Mesenchymal stem cell (in vitro differentiated cells and primary cell): ENCODE measurements at regions not wholly inside any gene's neighbourhood (a gene's known extent, or its start where the extent isn't known, plus 50 kb on each side); places are given as distances from the start of the nearest gene placed in this dataset.
"Not testable (repeated sequence)": the region's sequence is repeated elsewhere in the genome, so short reads cannot be mapped to it uniquely, and the experiment has no call there.

Experiments
- DNase-seq: peaks from one replicate; pipeline ENCODE4 v3.0.0-alpha.2; 2013
- H2AFZ ChIP-seq: one replicate; pipeline ENCODE4 v1.6.1; 2013; ENCODE audit warnings: low read depth, mild to moderate bottlenecking, control low read depth, inconsistent platforms, low read length, moderate library complexity
- H2AK5ac ChIP-seq: 2 replicates; pipeline ENCODE4 v1.6.1; 2013; ENCODE audit warnings: low read length, moderate library complexity, mild to moderate bottlenecking, inconsistent platforms; ENCODE audit not compliant: severe bottlenecking
- H2BK120ac ChIP-seq: one replicate; pipeline ENCODE4 v1.6.1; 2013; ENCODE audit warnings: low read depth, mild to moderate bottlenecking, inconsistent platforms, low read length, moderate library complexity
- H2BK12ac ChIP-seq, 2 experiments: one replicate each; pipeline ENCODE4 v1.6.1; 2013; ENCODE audit warnings: inconsistent platforms in 2 of 2, low read length in 2 of 2, mild to moderate bottlenecking in 2 of 2, moderate library complexity in 2 of 2, control low read depth in 1 of 2
- H2BK15ac ChIP-seq: one replicate; pipeline ENCODE4 v1.6.1; 2013; ENCODE audit warnings: mild to moderate bottlenecking, low read depth, inconsistent platforms; ENCODE audit not compliant: poor library complexity, severe bottlenecking
- H2BK5ac ChIP-seq: 2 replicates; pipeline ENCODE4 v1.6.1; 2013; ENCODE audit warnings: low read depth, mild to moderate bottlenecking, low read length, control low read depth, inconsistent platforms; ENCODE audit not compliant: poor library complexity, severe bottlenecking
- H3K14ac ChIP-seq, 2 experiments: one replicate each; pipeline ENCODE4 v1.6.1; 2013; ENCODE audit warnings: inconsistent platforms in 2 of 2, low read length in 2 of 2, control low read depth in 1 of 2, mild to moderate bottlenecking in 1 of 2, moderate library complexity in 1 of 2
- H3K18ac ChIP-seq, 2 experiments: one replicate each; pipeline ENCODE4 v1.6.1; 2013; ENCODE audit warnings: inconsistent platforms in 2 of 2, low read length in 2 of 2, control low read depth in 1 of 2, low read depth in 1 of 2, mild to moderate bottlenecking in 1 of 2
- H3K23ac ChIP-seq, 2 experiments: one replicate each; pipeline ENCODE4 v1.6.1; 2013; ENCODE audit warnings: inconsistent platforms in 2 of 2, low read length in 2 of 2, mild to moderate bottlenecking in 2 of 2, moderate library complexity in 2 of 2, control low read depth in 1 of 2
- H3K27ac ChIP-seq: 2 replicates; pipeline ENCODE4 v1.5.1; 2013; ENCODE audit warnings: mild to moderate bottlenecking, moderate library complexity, low read length, control low read depth, inconsistent platforms; ENCODE audit not compliant: poor library complexity, severe bottlenecking
- H3K27me3 ChIP-seq, 2 experiments: 2 replicates each; pipeline versions ENCODE4 v1.6.1 to v1.7.0; 2013; ENCODE audit warnings: low read length in 2 of 2, mild to moderate bottlenecking in 2 of 2, moderate library complexity in 2 of 2, control low read depth in 1 of 2, inconsistent platforms in 1 of 2; ENCODE audit not compliant: control insufficient read depth in 1 of 2, insufficient read depth in 1 of 2
- H3K36me3 ChIP-seq, 2 experiments: 2 replicates each; pipeline versions ENCODE4 v1.6.1 to v1.7.0; 2013; ENCODE audit warnings: low read length in 2 of 2, control low read depth in 1 of 2, inconsistent platforms in 1 of 2, low read depth in 1 of 2, mild to moderate bottlenecking in 1 of 2; ENCODE audit not compliant: insufficient read depth in 2 of 2, control insufficient read depth in 1 of 2
- H3K4ac ChIP-seq, 2 experiments: one replicate each; pipeline ENCODE4 v1.6.1; 2013; ENCODE audit warnings: inconsistent platforms in 2 of 2, low read length in 2 of 2, mild to moderate bottlenecking in 2 of 2, moderate library complexity in 2 of 2, control low read depth in 1 of 2, low read depth in 1 of 2
- H3K4me1 ChIP-seq: 2 replicates; pipeline ENCODE4 v1.6.1; 2013; ENCODE audit warnings: low read depth, low read length, control low read depth; ENCODE audit not compliant: control insufficient read depth, insufficient read depth
- H3K4me2 ChIP-seq: 2 replicates; pipeline ENCODE4 v1.6.1; 2013; ENCODE audit warnings: low read length, mild to moderate bottlenecking, inconsistent platforms; ENCODE audit not compliant: poor library complexity, severe bottlenecking
- H3K4me3 ChIP-seq, 2 experiments: 2 replicates each; pipeline versions ENCODE4 v1.5.1 to v1.7.0; 2013; ENCODE audit warnings: low read length in 2 of 2, mild to moderate bottlenecking in 2 of 2, control low read depth in 1 of 2, low read depth in 1 of 2; ENCODE audit not compliant: insufficient read depth in 1 of 2
- H3K79me1 ChIP-seq: replicated peaks from 2 replicates; pipeline ENCODE4 v1.6.1; 2013; ENCODE audit warnings: mild to moderate bottlenecking, control low read depth, low read length, inconsistent platforms; ENCODE audit not compliant: poor library complexity, severe bottlenecking
- H3K9ac ChIP-seq: 2 replicates; pipeline ENCODE4 v1.7.0; 2013; ENCODE audit warnings: mild to moderate bottlenecking, low read length, moderate library complexity
- H3K9me3 ChIP-seq: 2 replicates; pipeline ENCODE4 v1.7.0; 2013; ENCODE audit warnings: mild to moderate bottlenecking, low read length; ENCODE audit not compliant: control insufficient read depth
- H4K8ac ChIP-seq: one replicate; pipeline ENCODE4 v1.6.1; 2013; ENCODE audit warnings: inconsistent platforms, mild to moderate bottlenecking, low read length, moderate library complexity
- H4K91ac ChIP-seq: one replicate; pipeline ENCODE4 v1.6.1; 2013; ENCODE audit warnings: mild to moderate bottlenecking, low read length, inconsistent platforms
- WGBS: methylation state at CpG from one replicate; pipeline ENCODE4 v1.1.7; 2013; ENCODE audit warnings: mixed read lengths; 5-methylcytosine and 5-hydroxymethylcytosine counted together

DNA sequence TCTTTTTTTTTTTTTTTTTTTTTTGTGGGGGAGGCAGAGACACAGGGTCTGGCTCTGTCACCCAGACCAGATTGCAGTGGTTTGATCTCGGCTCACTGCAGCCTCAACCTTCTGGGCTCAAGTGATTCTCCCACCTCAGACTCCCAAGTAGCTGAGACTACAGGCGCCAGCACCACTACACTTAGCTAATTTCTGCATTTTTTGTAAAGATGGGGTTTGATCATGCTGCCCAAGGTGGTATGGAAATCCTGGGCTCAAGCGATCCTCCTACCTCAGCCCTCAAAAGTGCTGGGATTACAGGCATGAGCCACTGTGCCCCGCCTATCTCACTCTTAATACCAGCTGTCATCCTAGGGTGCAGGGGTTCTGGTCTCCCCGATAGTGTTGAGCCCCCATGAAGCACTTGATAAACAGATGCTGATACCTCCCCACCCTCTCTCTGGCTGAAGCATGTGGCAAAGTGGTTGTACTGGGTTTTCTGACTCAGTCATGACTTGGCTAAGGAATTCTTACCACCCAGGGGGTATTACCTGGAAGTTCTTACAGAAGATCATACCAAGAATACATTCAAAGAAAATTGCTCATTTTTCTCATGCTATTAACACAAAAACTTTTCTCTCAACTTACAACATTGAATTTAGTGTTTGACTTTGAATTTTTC lies 110.2 kb upstream of the DAPK1 start:
- H3K27ac ChIP-seq, result peak overlapping the region; percentile 50
- H2AFZ ChIP-seq, result no peak overlapping the region
- no peak overlapping the region for H3K23ac ChIP-seq
- DNase-seq, result no peak
- H3K4me3 ChIP-seq, result no peak overlapping the region
- H3K27me3 ChIP-seq, result no peaks in the 10 kb centered on the region
- no peak overlapping the region for H3K9ac ChIP-seq
- no peak overlapping the region for H4K8ac ChIP-seq
- 74% methylated on average over 2 of the region's 5 CpGs for WGBS
- peaks cover 27% of the 10 kb centered on the region for H3K4me1 ChIP-seq
- no peak overlapping the region for H2BK12ac ChIP-seq
- H3K14ac ChIP-seq, result no peak overlapping the region
- H3K9me3 ChIP-seq, result no peaks in the 10 kb centered on the region
- no peak overlapping the region for H3K18ac ChIP-seq
- H3K79me1 ChIP-seq, result no peaks in the 10 kb centered on the region
- no peak overlapping the region for H2BK120ac ChIP-seq
- no peak overlapping the region for H2BK15ac ChIP-seq
- H3K4me2 ChIP-seq, result no peak overlapping the region
- H2AK5ac ChIP-seq, result peak overlapping the region; percentile 47
- peak overlapping the region; percentile 45 for H2BK5ac ChIP-seq
- H4K91ac ChIP-seq, result no peak overlapping the region
- no peaks in the 10 kb centered on the region for H3K36me3 ChIP-seq
- H3K4ac ChIP-seq, result no peak overlapping the region

DNA sequence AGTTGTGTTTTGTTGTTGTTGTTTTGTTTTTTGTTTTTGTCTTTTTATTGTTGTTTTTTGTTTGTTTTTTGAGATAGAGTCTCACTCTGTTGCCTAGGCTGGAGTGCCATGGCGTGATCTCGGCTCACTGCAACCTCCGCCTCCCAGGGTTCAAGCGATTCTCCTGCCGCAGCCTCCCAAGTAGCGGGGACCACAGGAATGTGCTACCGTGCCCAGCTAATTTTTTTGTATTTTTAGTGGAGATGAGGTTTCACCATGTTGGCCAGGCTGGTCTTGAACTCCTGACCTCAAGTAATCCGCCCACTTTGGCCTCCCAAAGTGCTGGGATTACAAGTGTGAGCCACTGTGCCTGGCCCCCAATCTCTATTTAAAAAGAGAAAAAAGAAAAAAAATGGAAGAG lies 109.0 kb upstream of the DAPK1 start:
- H3K9ac ChIP-seq, DNase-seq, H3K27me3 ChIP-seq, H2BK12ac ChIP-seq, H4K8ac ChIP-seq, H3K79me1 ChIP-seq, H3K4ac ChIP-seq, H4K91ac ChIP-seq, H3K4me3 ChIP-seq, H3K14ac ChIP-seq, H2BK5ac ChIP-seq, H2BK15ac ChIP-seq, H3K27ac ChIP-seq, H3K18ac ChIP-seq, H3K36me3 ChIP-seq, H3K23ac ChIP-seq, H2BK120ac ChIP-seq, H3K9me3 ChIP-seq, H2AFZ ChIP-seq, H3K4me2 ChIP-seq: not testable (repeated sequence)
- 88% methylated on average over 7 of the region's 8 CpGs for WGBS
- Histone ChIP-seq H3K4me1 (peaks cover 21% of the 10 kb centered on the region), H2AK5ac (peak overlapping the region; percentile 49)

DNA sequence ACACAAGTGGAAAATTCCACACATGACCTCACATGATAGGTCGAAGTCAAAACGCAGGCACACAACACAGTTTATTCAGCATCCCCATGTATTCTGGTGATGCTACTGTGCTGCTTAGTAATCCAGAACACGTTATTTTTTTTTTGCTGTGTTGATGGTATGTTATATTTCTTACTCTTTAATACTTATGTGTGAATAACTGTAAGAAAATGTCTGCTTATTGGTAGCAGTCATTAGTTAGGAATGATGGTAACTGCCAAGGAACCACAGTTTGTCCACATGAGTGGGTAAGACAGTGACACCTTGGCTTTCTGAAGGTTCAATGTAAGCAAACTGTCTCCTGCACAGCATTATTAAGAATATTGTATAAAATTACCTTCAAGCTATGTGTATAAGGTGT lies 107.7 kb upstream of the DAPK1 start:
- H3K23ac ChIP-seq, result no peak overlapping the region
- H3K14ac ChIP-seq, result no peak overlapping the region
- H3K18ac ChIP-seq, result no peak overlapping the region
- H2AFZ ChIP-seq, result no peak overlapping the region
- peaks cover 0 to under 1% of the 10 kb centered on the region in 2 experiments for H3K27me3 ChIP-seq
- no peak overlapping the region for H2BK15ac ChIP-seq
- H2BK12ac ChIP-seq, result no peak overlapping the region
- no peak overlapping the region for H2BK120ac ChIP-seq
- no peak overlapping the region for H2BK5ac ChIP-seq
- WGBS, result 76% methylated on average over 2 of the region's 3 CpGs
- no peaks in the 10 kb centered on the region for H3K9me3 ChIP-seq
- H4K91ac ChIP-seq, result no peak overlapping the region
- no peak overlapping the region for H3K4me3 ChIP-seq
- H3K36me3 ChIP-seq, result no peaks in the 10 kb centered on the region
- H3K4ac ChIP-seq, result no peak overlapping the region
- no peak overlapping the region for H2AK5ac ChIP-seq
- H3K9ac ChIP-seq, result no peak overlapping the region
- no peaks in the 10 kb centered on the region for H3K79me1 ChIP-seq
- H3K4me2 ChIP-seq, result no peak overlapping the region
- H3K4me1 ChIP-seq, result peaks cover 14% of the 10 kb centered on the region
- no peak overlapping the region for H4K8ac ChIP-seq
- DNase-seq, result no peak
- H3K27ac ChIP-seq, result peak overlapping the region; percentile 62

DNA sequence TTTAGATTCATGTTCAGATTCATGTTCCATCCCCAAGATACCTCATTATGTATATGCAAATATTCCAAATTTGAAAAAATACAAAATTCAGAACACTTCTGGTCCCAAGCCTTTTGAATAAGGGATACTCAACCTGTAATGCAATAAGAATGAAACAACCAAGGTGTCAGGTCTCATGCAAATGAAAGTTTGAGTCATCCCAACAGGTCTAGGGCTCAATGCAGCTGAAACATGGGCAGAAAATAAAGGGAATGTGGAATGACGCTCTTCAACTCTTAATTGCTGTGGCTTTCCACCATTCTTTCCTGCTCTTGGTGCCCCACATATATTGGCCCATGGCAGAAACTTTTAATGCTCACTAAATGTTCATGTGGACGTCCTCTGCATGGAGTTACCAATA lies 107.3 kb upstream of the DAPK1 start:
- Histone ChIP-seq H4K8ac (no peak overlapping the region), H3K9ac (no peak overlapping the region), H2BK120ac (no peak overlapping the region), H3K4me3 (no peak overlapping the region), H2AFZ (no peak overlapping the region), H2BK15ac (no peak overlapping the region), H3K79me1 (no peaks in the 10 kb centered on the region), H4K91ac (no peak overlapping the region), H2AK5ac (peak overlapping the region; percentile 92), H3K4me1 (peaks cover 16% of the 10 kb centered on the region), H2BK5ac (no peak overlapping the region), H3K4me2 (no peak overlapping the region), H3K9me3 (no peaks in the 10 kb centered on the region), H3K18ac (no peak overlapping the region), H3K4ac (no peak overlapping the region), H3K14ac (no peak overlapping the region), H3K27ac (no peak overlapping the region), H2BK12ac (no peak overlapping the region), H3K23ac (no peak overlapping the region), H3K36me3 (no peaks in the 10 kb centered on the region), H3K27me3 (peaks cover 0 to 5% of the 10 kb centered on the region in 2 experiments)
- DNase-seq, result no peak
- WGBS, result 68% methylated on average over 2 of the region's 2 CpGs
